Sigmoid colon (tissue), 4 donors: ENCODE measurements at regions not wholly inside any gene's neighbourhood (a gene's known extent, or its start where the extent isn't known, plus 50 kb on each side); places are given as distances from the start of the nearest gene placed in this dataset.

ENCODE experiments used
- CTCF ChIP-seq, 4 experiments: fragments of 450-650 bp in 3 of 4; fragments of 200-600 bp in 1 of 4; IDR thresholded peaks; one replicate each; pipeline ENCODE4 v1.5.1; 2016 to 2019; ENCODE audit warnings: antibody characterized with exemption in 4 of 4, mild to moderate bottlenecking in 3 of 4, moderate library complexity in 2 of 4
- EP300 ChIP-seq, 4 donors: sonication (generic); formaldehyde crosslinking; IDR thresholded peaks; one replicate each; pipeline ENCODE4 v1.6.1; 2017; ENCODE audit warnings: antibody characterized with exemption in 4 of 4
- POLR2AphosphoS5 ChIP-seq, 4 donors: sonication (generic); formaldehyde crosslinking; IDR thresholded peaks; one replicate each; pipeline ENCODE4 v1.6.1; 2017; ENCODE audit warnings: antibody characterized with exemption in 4 of 4

- no peak for TF ChIP-seq CTCF (IDR thresholded peaks at IDR 0.05)
- TF ChIP-seq EP300 (IDR thresholded peaks at IDR 0.05): no peak
- no peak for TF ChIP-seq POLR2AphosphoS5 (IDR thresholded peaks at IDR 0.05)
Observed at GRCh38 chr17:51385208-51385607, 124.9 kb downstream of the UTP18 start.
